ENCODE measurements at regions not wholly inside any gene's neighbourhood (a gene's known extent, or its start where the extent isn't known, plus 50 kb on each side); places are given as distances from the start of the nearest gene placed in this dataset.

DNA sequence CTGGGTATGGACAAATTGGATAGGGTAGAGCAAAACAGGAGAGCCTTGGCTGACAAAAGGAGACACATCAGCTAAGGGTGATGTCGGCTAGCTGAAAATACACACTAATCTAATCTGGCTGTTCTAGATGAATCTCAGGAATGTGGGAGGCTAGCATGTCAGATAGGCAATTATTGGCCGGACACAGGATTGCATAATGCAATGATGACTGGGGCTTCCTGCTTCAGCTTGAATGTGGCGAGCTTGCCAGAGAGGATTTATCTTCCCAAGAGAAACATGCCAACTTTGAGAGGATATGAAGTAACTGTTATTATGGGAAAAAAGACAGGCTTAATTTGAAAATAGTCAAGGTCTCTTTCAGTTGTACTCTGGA, 102.4 kb downstream of the TRIB2 start:
- CTCF ChIA-PET, result no interaction called here
- Histone ChIP-seq H3K4me1 (ENCODE audit: control insufficient read depth, insufficient read depth, low read length) (no peaks in the 10 kb centered on the region), H3K4me3 (ENCODE audit: low read depth in 2 of 2, low read length in 2 of 2) (no peak overlapping the region), H3K27ac (ENCODE audit: low read length) (no peak overlapping the region), H3K9me3 (ENCODE audit: control insufficient read depth, insufficient read depth, low read depth, low read length) (no peaks in the 10 kb centered on the region), H3K36me3 (ENCODE audit: control insufficient read depth, insufficient read depth, low read length) (no peaks in the 10 kb centered on the region), H3K27me3 (ENCODE audit: control insufficient read depth, insufficient read depth, low read length) (no peaks in the 10 kb centered on the region)
- POLR2A ChIA-PET, result no interaction called here
- ATAC-seq (no peak), DNase-seq (ENCODE audit: low read depth, low spot score) (no peak)
- in situ Hi-C loops (cut with HindIII; ENCODE audit: low pct_unique_long_range_greater_than_20kb, low sequenced_read_pairs) (no loop called here), intact Hi-C loops (cut with micrococcal nuclease; ENCODE audit: unreplicated experiment) (no loop called here)
- BruUV-seq (replicated peaks), result no TSS peak
- TF ChIP-seq SIN3A (IDR thresholded peaks at IDR 0.05; ENCODE audit: borderline replicate concordance, insufficient read depth, low read depth, low read length) (no peak), CTCF (IDR thresholded peaks at IDR 0.05) (no peak), POLR2AphosphoS5 (IDR thresholded peaks at IDR 0.05; ENCODE audit: low read depth, low read length) (no peak), TCF7L2 (IDR thresholded peaks at IDR 0.05; ENCODE audit: low read depth, low read length) (no peak)
- TF ChIP-seq, protein P1, sequence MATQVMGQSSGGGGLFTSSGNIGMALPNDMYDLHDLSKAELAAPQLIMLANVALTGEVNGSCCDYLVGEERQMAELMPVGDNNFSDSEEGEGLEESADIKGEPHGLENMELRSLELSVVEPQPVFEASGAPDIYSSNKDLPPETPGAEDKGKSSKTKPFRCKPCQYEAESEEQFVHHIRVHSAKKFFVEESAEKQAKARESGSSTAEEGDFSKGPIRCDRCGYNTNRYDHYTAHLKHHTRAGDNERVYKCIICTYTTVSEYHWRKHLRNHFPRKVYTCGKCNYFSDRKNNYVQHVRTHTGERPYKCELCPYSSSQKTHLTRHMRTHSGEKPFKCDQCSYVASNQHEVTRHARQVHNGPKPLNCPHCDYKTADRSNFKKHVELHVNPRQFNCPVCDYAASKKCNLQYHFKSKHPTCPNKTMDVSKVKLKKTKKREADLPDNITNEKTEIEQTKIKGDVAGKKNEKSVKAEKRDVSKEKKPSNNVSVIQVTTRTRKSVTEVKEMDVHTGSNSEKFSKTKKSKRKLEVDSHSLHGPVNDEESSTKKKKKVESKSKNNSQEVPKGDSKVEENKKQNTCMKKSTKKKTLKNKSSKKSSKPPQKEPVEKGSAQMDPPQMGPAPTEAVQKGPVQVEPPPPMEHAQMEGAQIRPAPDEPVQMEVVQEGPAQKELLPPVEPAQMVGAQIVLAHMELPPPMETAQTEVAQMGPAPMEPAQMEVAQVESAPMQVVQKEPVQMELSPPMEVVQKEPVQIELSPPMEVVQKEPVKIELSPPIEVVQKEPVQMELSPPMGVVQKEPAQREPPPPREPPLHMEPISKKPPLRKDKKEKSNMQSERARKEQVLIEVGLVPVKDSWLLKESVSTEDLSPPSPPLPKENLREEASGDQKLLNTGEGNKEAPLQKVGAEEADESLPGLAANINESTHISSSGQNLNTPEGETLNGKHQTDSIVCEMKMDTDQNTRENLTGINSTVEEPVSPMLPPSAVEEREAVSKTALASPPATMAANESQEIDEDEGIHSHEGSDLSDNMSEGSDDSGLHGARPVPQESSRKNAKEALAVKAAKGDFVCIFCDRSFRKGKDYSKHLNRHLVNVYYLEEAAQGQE (IDR thresholded peaks at IDR 0.05; ENCODE audit: insufficient read depth in 1 of 2, low read depth in 2 of 2, low read length in 1 of 2), result no peak

GRCh38 chr2:12819721-12820120, 103.0 kb downstream of the TRIB2 start:
- Histone ChIP-seq H3K4me3 (ENCODE audit: low read depth in 2 of 2, low read length in 2 of 2) (no peak overlapping the region), H3K9me3 (ENCODE audit: control insufficient read depth, insufficient read depth, low read depth, low read length) (no peaks in the 10 kb centered on the region), H3K27ac (ENCODE audit: low read length) (no peak overlapping the region), H3K4me1 (ENCODE audit: control insufficient read depth, insufficient read depth, low read length) (no peaks in the 10 kb centered on the region), H3K27me3 (ENCODE audit: control insufficient read depth, insufficient read depth, low read length) (no peaks in the 10 kb centered on the region), H3K36me3 (ENCODE audit: control insufficient read depth, insufficient read depth, low read length) (no peaks in the 10 kb centered on the region)
- intact Hi-C loops (cut with micrococcal nuclease; ENCODE audit: unreplicated experiment) (no loop called here), in situ Hi-C loops (cut with HindIII; ENCODE audit: low pct_unique_long_range_greater_than_20kb, low sequenced_read_pairs) (no loop called here)
- CTCF ChIA-PET, result no interaction called here
- ATAC-seq (no peak), DNase-seq (ENCODE audit: low read depth, low spot score) (no peak)
- BruUV-seq (replicated peaks), result no TSS peak
- no peak for TF ChIP-seq POLR2AphosphoS5 (IDR thresholded peaks at IDR 0.05; ENCODE audit: low read depth, low read length)
- no peak for TF ChIP-seq TCF7L2 (IDR thresholded peaks at IDR 0.05; ENCODE audit: low read depth, low read length)
- TF ChIP-seq, protein P1 (IDR thresholded peaks at IDR 0.05; ENCODE audit: insufficient read depth in 1 of 2, low read depth in 2 of 2, low read length in 1 of 2), result no peak
- no peak for TF ChIP-seq CTCF (IDR thresholded peaks at IDR 0.05)
- POLR2A ChIA-PET, result no interaction called here

Measured in Panc1 (cell line).